IMR-90 (cell line): ENCODE measurements at regions not wholly inside any gene's neighbourhood (a gene's known extent, or its start where the extent isn't known, plus 50 kb on each side); places are given as distances from the start of the nearest gene placed in this dataset.

ENCODE experiments used
- ATAC-seq: fragments of 200-7000 bp; cut with Tn5 transposase; 2 replicates; pipeline ENCODE4 v1.9.1; 2020; ENCODE audit warnings: low read depth, mild to moderate bottlenecking, moderate library complexity
- BruUV-seq: library from RNA; stranded (reverse); fragments of 400-500 nt; replicated peaks from 2 replicates; lab custom pipeline; 2021; lab: Mats Ljungman, UMichigan
- CTCF ChIA-PET: fragments of 300-600 bp; formaldehyde crosslinking; extraction: SDS; loops from one replicate; lab custom pipeline; 2021; ENCODE audit warnings: antibody characterized with exemption; lab: Yijun Ruan, JAX
- POLR2A ChIA-PET: fragments of 300-600 bp; sonication (Branson Sonifier 250); formaldehyde crosslinking; loops from one replicate; lab custom pipeline; 2022; ENCODE audit warnings: antibody characterized with exemption; ENCODE audit not compliant: unreplicated experiment; lab: Charles Lee
- DNase-seq: peaks from one replicate; pipeline ENCODE4 v3.0.0; 2013
- H2AFZ ChIP-seq: replicated peaks from 2 replicates; pipeline ENCODE3; 2013; ENCODE audit warnings: low read length, mild to moderate bottlenecking; ENCODE audit not compliant: poor library complexity
- H2AK5ac ChIP-seq: 2 replicates; pipeline ENCODE4 v1.6.1; 2013; ENCODE audit warnings: low read depth, low read length, inconsistent platforms
- H2AK9ac ChIP-seq: replicated peaks from 2 replicates; pipeline ENCODE3; 2013; ENCODE audit warnings: mild to moderate bottlenecking, low read depth, low read length, moderate library complexity; ENCODE audit not compliant: poor library complexity
- H2BK120ac ChIP-seq: 2 replicates; pipeline ENCODE4 v1.6.1; 2013; ENCODE audit warnings: low read depth, low read length, inconsistent platforms
- H2BK15ac ChIP-seq: 3 replicates; pipeline ENCODE4 v1.6.1; 2013; ENCODE audit warnings: low read depth, low read length, inconsistent platforms
- H2BK20ac ChIP-seq: 2 replicates; pipeline ENCODE4 v1.6.1; 2013; ENCODE audit warnings: low read depth, mild to moderate bottlenecking, inconsistent platforms, low read length, moderate library complexity
- H2BK5ac ChIP-seq: 2 replicates; pipeline ENCODE4 v1.6.1; 2013; ENCODE audit warnings: mild to moderate bottlenecking, low read depth, low read length, inconsistent platforms; ENCODE audit not compliant: poor library complexity, severe bottlenecking
- H3K14ac ChIP-seq: replicated peaks from 2 replicates; pipeline ENCODE4 v1.6.1; 2013; ENCODE audit warnings: low read depth, low read length, inconsistent platforms
- H3K18ac ChIP-seq: 2 replicates; pipeline ENCODE4 v1.6.1; 2013; ENCODE audit warnings: low read depth, low read length, control low read depth
- H3K23ac ChIP-seq: 2 replicates; pipeline ENCODE4 v1.6.1; 2013; ENCODE audit warnings: low read depth, low read length, inconsistent platforms
- H3K27ac ChIP-seq: 2 replicates; pipeline ENCODE4 v1.5.1; 2013; ENCODE audit warnings: mild to moderate bottlenecking, control low read depth, low read length; ENCODE audit not compliant: insufficient read depth
- H3K27me3 ChIP-seq: 2 replicates; pipeline ENCODE4 v1.6.1; 2013; ENCODE audit warnings: low read length; ENCODE audit not compliant: control insufficient read depth, insufficient read depth
- H3K36me3 ChIP-seq: 2 replicates; pipeline ENCODE4 v1.6.1; 2013; ENCODE audit warnings: low read length, mixed read lengths; ENCODE audit not compliant: control insufficient read depth, insufficient read depth
- H3K4ac ChIP-seq: 2 replicates; pipeline ENCODE4 v1.6.1; 2013; ENCODE audit warnings: low read depth, low read length, inconsistent platforms
- H3K4me1 ChIP-seq: 2 replicates; pipeline ENCODE4 v1.6.1; 2013; ENCODE audit warnings: low read length, mixed read lengths; ENCODE audit not compliant: control insufficient read depth, insufficient read depth
- H3K4me2 ChIP-seq: 2 replicates; pipeline ENCODE4 v1.6.1; 2013; ENCODE audit warnings: low read depth, mild to moderate bottlenecking, control low read depth, low read length, moderate library complexity
- H3K4me3 ChIP-seq: 2 replicates; pipeline ENCODE4 v1.5.1; 2013; ENCODE audit warnings: low read depth, mild to moderate bottlenecking, control low read depth, low read length, moderate library complexity; ENCODE audit not compliant: insufficient read depth
- H3K56ac ChIP-seq: 2 replicates; pipeline ENCODE4 v1.6.1; 2013; ENCODE audit warnings: low read length, inconsistent platforms; ENCODE audit not compliant: insufficient read depth; ENCODE audit errors: extremely low read depth
- H3K79me1 ChIP-seq, 2 experiments: 2 replicates each; pipeline ENCODE4 v1.6.1; 2013; ENCODE audit warnings: low read length in 2 of 2, inconsistent platforms in 1 of 2, low read depth in 1 of 2
- H3K9ac ChIP-seq: 2 replicates; pipeline ENCODE4 v1.6.1; 2013; ENCODE audit warnings: low read depth, low read length, control low read depth
- H3K9me1 ChIP-seq: 2 replicates; pipeline ENCODE4 v1.6.1; 2013; ENCODE audit warnings: low read length, inconsistent platforms; ENCODE audit not compliant: insufficient read depth
- H3K9me3 ChIP-seq: 2 replicates; pipeline ENCODE4 v1.6.1; 2013; ENCODE audit warnings: low read length; ENCODE audit not compliant: control insufficient read depth, insufficient read depth
- H4K20me1 ChIP-seq: 2 replicates; pipeline ENCODE4 v1.6.1; 2013; ENCODE audit warnings: low read length, inconsistent platforms; ENCODE audit not compliant: insufficient read depth
- H4K5ac ChIP-seq: 2 replicates; pipeline ENCODE4 v1.6.1; 2013; ENCODE audit warnings: mild to moderate bottlenecking, low read depth, low read length, control low read depth
- H4K8ac ChIP-seq, 2 experiments: 2 replicates each; pipeline ENCODE4 v1.6.1; 2013; ENCODE audit warnings: low read depth in 2 of 2, low read length in 2 of 2, control low read depth in 1 of 2, inconsistent platforms in 1 of 2
- H4K91ac ChIP-seq: 2 replicates; pipeline ENCODE4 v1.6.1; 2013; ENCODE audit warnings: low read depth, low read length, inconsistent platforms; ENCODE audit not compliant: insufficient read depth
- CEBPB ChIP-seq: IDR thresholded peaks from 2 replicates; pipeline ENCODE4 v1.6.1; 2012; ENCODE audit warnings: low read depth, low read length, improper control_type of control experiment
- CHD1 ChIP-seq: IDR thresholded peaks from 2 replicates; pipeline ENCODE4 v1.6.1; 2012; ENCODE audit warnings: low read depth, low read length, improper control_type of control experiment
- FOS ChIP-seq: fragments of 150-350 bp; IDR thresholded peaks from 2 replicates; pipeline ENCODE4 v1.6.1; 2016; ENCODE audit warnings: low read depth, low read length
- MAZ ChIP-seq: IDR thresholded peaks from 2 replicates; pipeline ENCODE4 v1.6.1; 2012; ENCODE audit warnings: low read depth, mild to moderate bottlenecking, low read length, improper control_type of control experiment, moderate library complexity, borderline replicate concordance
- POLR2A ChIP-seq: IDR thresholded peaks from 2 replicates; pipeline ENCODE4 v1.6.1; 2012; ENCODE audit warnings: mild to moderate bottlenecking, low read depth, low read length
- RAD21 ChIP-seq: IDR thresholded peaks from 2 replicates; pipeline ENCODE4 v1.6.1; 2012; ENCODE audit warnings: low read length, improper control_type of control experiment
- RFX5 ChIP-seq: IDR thresholded peaks from 2 replicates; pipeline ENCODE4 v1.8.0; 2012; ENCODE audit warnings: low read depth, mild to moderate bottlenecking, low read length, moderate library complexity
- dilution Hi-C: fragments of 300-500 bp; cut with HindIII; formaldehyde crosslinking; loops from one replicate; pipeline ENCODE4 v1.14.3; 2018; ENCODE audit warnings: low sequenced_read_pairs; ENCODE audit not compliant: unreplicated experiment
- in situ Hi-C: fragments of 300-500 bp; cut with MboI; formaldehyde crosslinking; loops from 3 replicates; pipeline ENCODE4 v1.14.3; 2019; ENCODE audit warnings: low sequenced_read_pairs, inconsistent platforms, mixed read lengths
- intact Hi-C: fragments of 100-400 bp; cut with micrococcal nuclease; formaldehyde crosslinking; loops from 2 replicates; pipeline ENCODE4 v1.10.0; 2022
- TF ChIP-seq, protein P1 (sequence below): fragments of 150-350 bp; IDR thresholded peaks from 2 replicates; pipeline ENCODE4 v1.6.1; 2017; ENCODE audit warnings: mild to moderate bottlenecking, antibody characterized with exemption, low read length, low read depth

DNA sequence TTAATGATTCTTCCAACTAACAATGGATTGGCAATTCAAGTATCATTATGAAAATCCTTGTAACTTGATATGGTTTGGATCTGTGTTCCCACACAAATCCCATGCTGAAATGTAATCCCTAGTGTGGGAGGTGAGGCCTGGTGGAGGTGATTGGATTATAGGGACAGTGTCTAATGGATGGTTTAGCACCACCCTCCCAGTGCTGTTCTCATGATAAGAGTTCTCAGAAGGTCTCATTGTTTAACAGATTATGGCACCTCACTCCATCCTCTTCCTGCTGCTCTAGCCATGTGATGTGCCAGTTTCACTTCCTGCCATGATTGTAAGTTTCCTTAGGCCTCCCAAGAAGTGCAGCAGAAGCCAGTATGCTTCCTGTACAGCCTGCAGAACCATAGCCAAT is 1116.2 kb upstream of the EDIL3 start:
- no peak overlapping the region for H3K4me3 ChIP-seq
- ChIA-PET CTCF (no interaction called here), POLR2A (no interaction called here)
- H3K9me3 ChIP-seq: peaks cover 3% of the 10 kb centered on the region; the same call in 1 of the 2 replicates
- H3K14ac ChIP-seq: no peak overlapping the region
- H3K9me1 ChIP-seq: no peaks in the 10 kb centered on the region
- no peak for TF ChIP-seq RFX5
- TF ChIP-seq CEBPB: no peak
- no peak for TF ChIP-seq CHD1
- TF ChIP-seq RAD21: no peak
- no peak for TF ChIP-seq POLR2A
- TF ChIP-seq FOS: no peak
- TF ChIP-seq, protein P1, sequence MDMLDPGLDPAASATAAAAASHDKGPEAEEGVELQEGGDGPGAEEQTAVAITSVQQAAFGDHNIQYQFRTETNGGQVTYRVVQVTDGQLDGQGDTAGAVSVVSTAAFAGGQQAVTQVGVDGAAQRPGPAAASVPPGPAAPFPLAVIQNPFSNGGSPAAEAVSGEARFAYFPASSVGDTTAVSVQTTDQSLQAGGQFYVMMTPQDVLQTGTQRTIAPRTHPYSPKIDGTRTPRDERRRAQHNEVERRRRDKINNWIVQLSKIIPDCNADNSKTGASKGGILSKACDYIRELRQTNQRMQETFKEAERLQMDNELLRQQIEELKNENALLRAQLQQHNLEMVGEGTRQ: no peak
- TF ChIP-seq MAZ: no peak
- H2BK120ac ChIP-seq: no peak overlapping the region
- H3K4ac ChIP-seq: no peak overlapping the region
- intact Hi-C loops: no loop called here
- dilution Hi-C loops: no loop called here
- in situ Hi-C loops: no loop called here
- no peak overlapping the region for H4K8ac ChIP-seq
- H3K4me2 ChIP-seq: no peak overlapping the region
- H3K36me3 ChIP-seq: no peaks in the 10 kb centered on the region
- H2AK9ac ChIP-seq: no peak overlapping the region
- H4K5ac ChIP-seq: no peak overlapping the region
- no peak overlapping the region for H2BK15ac ChIP-seq
- no peak overlapping the region for H2BK5ac ChIP-seq
- H2AK5ac ChIP-seq: no peak overlapping the region
- no TSS peak for BruUV-seq
- H2BK20ac ChIP-seq: no peak overlapping the region
- H2AFZ ChIP-seq: no peak overlapping the region
- H3K18ac ChIP-seq: no peak overlapping the region
- H3K27me3 ChIP-seq: no peaks in the 10 kb centered on the region
- H3K27ac ChIP-seq: no peak overlapping the region
- no peak overlapping the region for H3K23ac ChIP-seq
- ATAC-seq: no peak
- no peaks in the 10 kb centered on the region for H4K20me1 ChIP-seq
- H3K9ac ChIP-seq: no peak overlapping the region
- H3K79me1 ChIP-seq: no peaks in the 10 kb centered on the region
- no peak overlapping the region for H4K91ac ChIP-seq
- no peak for DNase-seq
- no peak overlapping the region for H3K56ac ChIP-seq
- no peaks in the 10 kb centered on the region for H3K4me1 ChIP-seq
